MCF 10A (cell line): ENCODE measurements at regions not wholly inside any gene's neighbourhood (a gene's known extent, or its start where the extent isn't known, plus 50 kb on each side); places are given as distances from the start of the nearest gene placed in this dataset.
"Not testable (repeated sequence)": the region's sequence is repeated elsewhere in the genome, so short reads cannot be mapped to it uniquely, and the experiment has no call there.

Source experiments
- BruUV-seq: library from RNA; stranded (reverse); fragments of 400-500 nt; replicated peaks from 2 replicates; lab custom pipeline; 2021; lab: Mats Ljungman, UMichigan
- CTCF ChIA-PET: fragments of 300-600 bp; sonication (Branson Sonifier 250); formaldehyde crosslinking; extraction: SDS; loops from one replicate; lab custom pipeline; 2021; ENCODE audit warnings: antibody characterized with exemption, inconsistent platforms; lab: Yijun Ruan, JAX
- POLR2A ChIA-PET: fragments of 300-600, 350-650 bp; sonication (Branson Sonifier 250); formaldehyde crosslinking; extraction: SDS; loops from one replicate; lab custom pipeline; 2020; ENCODE audit warnings: antibody characterized with exemption, inconsistent platforms; lab: Yijun Ruan, JAX
- DNase-seq: peaks from one replicate; pipeline ENCODE4 v3.0.0-alpha.2; 2018; ENCODE audit not compliant: unreplicated experiment
- H3K27ac Mint-ChIP-seq: one replicate; pipeline ENCODE4 v1.8.0; 2022; ENCODE audit warnings: mild to moderate bottlenecking, low read depth, mixed read lengths; ENCODE audit not compliant: unreplicated experiment
- H3K27me3 Mint-ChIP-seq: one replicate; pipeline ENCODE4 v1.8.0; 2022; ENCODE audit warnings: mixed read lengths; ENCODE audit not compliant: insufficient read depth, unreplicated experiment
- H3K36me3 Mint-ChIP-seq: one replicate; pipeline ENCODE4 v1.8.0; 2022; ENCODE audit warnings: mild to moderate bottlenecking, moderate library complexity, mixed read lengths; ENCODE audit not compliant: insufficient read depth, unreplicated experiment
- H3K4me1 Mint-ChIP-seq: one replicate; pipeline ENCODE4 v1.8.0; 2022; ENCODE audit warnings: mixed read lengths; ENCODE audit not compliant: insufficient read depth, unreplicated experiment
- H3K4me3 Mint-ChIP-seq: one replicate; pipeline ENCODE4 v1.8.0; 2022; ENCODE audit warnings: mild to moderate bottlenecking, moderate library complexity, mixed read lengths; ENCODE audit not compliant: unreplicated experiment
- H3K9me3 Mint-ChIP-seq: one replicate; pipeline ENCODE4 v1.8.0; 2022; ENCODE audit warnings: mixed read lengths; ENCODE audit not compliant: unreplicated experiment
- intact Hi-C: fragments of 100-400 bp; cut with micrococcal nuclease; formaldehyde crosslinking; loops from 2 replicates; pipeline ENCODE4 v1.14.1; 2022
- TF ChIP-seq, protein P1 (sequence below): fragments of 200-600 bp; IDR thresholded peaks from one replicate; pipeline ENCODE4 v1.8.0; 2022; ENCODE audit warnings: antibody characterized with exemption, mild to moderate bottlenecking; ENCODE audit not compliant: unreplicated experiment

GRCh38 chr12:124375789-124376175 is 80.9 kb downstream of the RFLNA start:
- no peak overlapping the region for H3K27ac Mint-ChIP-seq
- no peaks in the 10 kb centered on the region for H3K9me3 Mint-ChIP-seq
- CTCF ChIA-PET = no interaction called here
- TF ChIP-seq, protein P1, sequence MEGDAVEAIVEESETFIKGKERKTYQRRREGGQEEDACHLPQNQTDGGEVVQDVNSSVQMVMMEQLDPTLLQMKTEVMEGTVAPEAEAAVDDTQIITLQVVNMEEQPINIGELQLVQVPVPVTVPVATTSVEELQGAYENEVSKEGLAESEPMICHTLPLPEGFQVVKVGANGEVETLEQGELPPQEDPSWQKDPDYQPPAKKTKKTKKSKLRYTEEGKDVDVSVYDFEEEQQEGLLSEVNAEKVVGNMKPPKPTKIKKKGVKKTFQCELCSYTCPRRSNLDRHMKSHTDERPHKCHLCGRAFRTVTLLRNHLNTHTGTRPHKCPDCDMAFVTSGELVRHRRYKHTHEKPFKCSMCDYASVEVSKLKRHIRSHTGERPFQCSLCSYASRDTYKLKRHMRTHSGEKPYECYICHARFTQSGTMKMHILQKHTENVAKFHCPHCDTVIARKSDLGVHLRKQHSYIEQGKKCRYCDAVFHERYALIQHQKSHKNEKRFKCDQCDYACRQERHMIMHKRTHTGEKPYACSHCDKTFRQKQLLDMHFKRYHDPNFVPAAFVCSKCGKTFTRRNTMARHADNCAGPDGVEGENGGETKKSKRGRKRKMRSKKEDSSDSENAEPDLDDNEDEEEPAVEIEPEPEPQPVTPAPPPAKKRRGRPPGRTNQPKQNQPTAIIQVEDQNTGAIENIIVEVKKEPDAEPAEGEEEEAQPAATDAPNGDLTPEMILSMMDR = no peak
- no peaks in the 10 kb centered on the region for H3K4me1 Mint-ChIP-seq
- no peak for DNase-seq
- no TSS peak for BruUV-seq
- POLR2A ChIA-PET = no interaction called here
- intact Hi-C loops = no loop called here
- H3K4me3 Mint-ChIP-seq = no peak overlapping the region
- H3K27me3 Mint-ChIP-seq = no peaks in the 10 kb centered on the region
- H3K36me3 Mint-ChIP-seq = peaks cover 59% of the 10 kb centered on the region

DNA sequence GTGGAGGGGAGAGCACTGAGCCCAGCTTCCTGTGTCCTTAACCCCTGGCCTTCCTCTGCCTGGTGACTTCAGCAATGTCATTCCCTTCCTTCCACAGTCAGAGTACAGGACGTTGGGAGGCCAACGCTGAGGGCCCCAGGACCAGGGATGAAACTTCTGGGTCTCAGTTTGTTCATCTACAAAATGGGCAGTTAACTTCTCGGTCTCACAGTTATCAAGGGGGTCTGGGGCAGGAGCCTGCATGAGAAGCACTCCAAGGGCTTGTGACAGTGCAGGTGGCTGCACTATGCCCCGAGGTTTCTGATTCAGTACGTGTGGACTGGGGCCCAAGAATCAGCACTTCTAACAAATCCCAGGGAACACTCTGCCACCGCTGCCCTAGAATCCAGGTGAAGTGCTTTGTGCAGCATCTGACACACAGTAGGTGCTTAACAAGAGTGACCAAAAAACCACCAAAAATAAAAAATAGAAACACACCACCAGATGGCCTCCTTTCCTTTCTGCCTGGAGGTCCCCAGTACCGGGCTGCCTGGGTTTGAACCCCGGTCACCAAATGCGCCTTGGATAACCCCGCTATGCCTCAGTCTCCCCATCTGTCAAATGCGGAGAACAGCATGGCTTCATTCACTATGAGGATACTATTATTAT is 80.4 kb downstream of the RFLNA start:
- no TSS peak for BruUV-seq
- Mint-ChIP-seq H3K4me1 (no peaks in the 10 kb centered on the region), H3K36me3 (peaks cover 59% of the 10 kb centered on the region), H3K27ac (no peak overlapping the region), H3K9me3 (no peaks in the 10 kb centered on the region), H3K27me3 (no peaks in the 10 kb centered on the region), H3K4me3 (no peak overlapping the region)
- ChIA-PET CTCF (no interaction called here), POLR2A (no interaction called here)
- no peak for DNase-seq
- intact Hi-C loops = no loop called here
- TF ChIP-seq, protein P1 = peak; percentile 23

DNA sequence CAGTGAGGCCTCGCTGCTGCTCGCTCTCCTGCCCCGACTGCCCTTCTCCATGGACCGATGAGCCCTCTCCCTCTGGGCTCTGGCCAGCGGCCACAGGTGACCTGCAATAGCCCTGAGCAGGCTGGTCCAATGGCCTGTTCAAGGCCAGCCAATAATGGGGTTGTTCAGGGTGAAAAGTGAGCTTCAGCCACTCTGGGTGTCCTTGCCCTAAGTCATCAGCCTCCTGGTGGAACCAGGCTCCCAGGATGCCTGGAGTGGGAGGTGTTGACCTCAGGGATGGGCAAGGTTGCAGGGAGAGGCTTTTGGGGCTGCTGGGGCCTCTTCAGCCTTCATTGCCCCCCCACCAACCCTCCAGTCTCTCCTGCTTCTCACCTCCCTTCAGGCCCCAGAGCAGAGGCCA is 79.7 kb downstream of the RFLNA start:
- ChIA-PET POLR2A (no interaction called here), CTCF (no interaction called here)
- H3K4me1 Mint-ChIP-seq = no peaks in the 10 kb centered on the region
- intact Hi-C loops = no loop called here
- H3K4me3 Mint-ChIP-seq = no peak overlapping the region
- no peaks in the 10 kb centered on the region for H3K27me3 Mint-ChIP-seq
- H3K36me3 Mint-ChIP-seq = peaks cover 55% of the 10 kb centered on the region
- no TSS peak for BruUV-seq
- H3K9me3 Mint-ChIP-seq = no peaks in the 10 kb centered on the region
- DNase-seq = no peak
- TF ChIP-seq, protein P1 = no peak
- H3K27ac Mint-ChIP-seq = no peak overlapping the region

DNA sequence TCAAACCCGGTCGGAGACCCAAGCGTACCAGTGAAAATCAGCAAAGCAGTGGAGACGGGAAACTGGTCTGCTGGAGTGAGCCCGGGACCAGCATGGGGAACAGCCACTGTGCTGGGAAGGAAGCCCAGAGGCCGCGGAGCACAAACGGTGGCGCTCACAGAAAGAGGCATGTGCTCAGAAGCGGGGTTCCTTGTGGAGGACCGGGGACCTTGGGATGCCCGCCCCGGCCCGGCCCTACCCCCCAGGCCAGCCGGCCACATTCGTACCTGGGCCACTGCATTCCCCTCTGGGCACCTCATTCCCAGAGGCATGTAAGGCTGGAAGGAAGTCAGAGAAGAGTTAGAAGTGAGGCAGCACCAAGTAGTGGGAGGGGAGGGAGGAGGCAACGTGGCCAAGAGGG is 79.3 kb downstream of the RFLNA start:
- no peak for DNase-seq
- no peaks in the 10 kb centered on the region for H3K9me3 Mint-ChIP-seq
- H3K36me3 Mint-ChIP-seq = peaks cover 50% of the 10 kb centered on the region
- ChIA-PET POLR2A (no interaction called here), CTCF (no interaction called here)
- no peaks in the 10 kb centered on the region for H3K27me3 Mint-ChIP-seq
- H3K4me3 Mint-ChIP-seq = no peak overlapping the region
- no peak overlapping the region for H3K27ac Mint-ChIP-seq
- intact Hi-C loops = no loop called here
- no peaks in the 10 kb centered on the region for H3K4me1 Mint-ChIP-seq
- BruUV-seq = no TSS peak
- TF ChIP-seq, protein P1 = no peak

GRCh38 chr12:124373701-124374100 is 78.8 kb downstream of the RFLNA start:
- CTCF ChIA-PET, intact Hi-C loops, H3K4me3 Mint-ChIP-seq, H3K27ac Mint-ChIP-seq, BruUV-seq, H3K27me3 Mint-ChIP-seq, DNase-seq, H3K9me3 Mint-ChIP-seq, H3K4me1 Mint-ChIP-seq, POLR2A ChIA-PET: not testable (repeated sequence)
- H3K36me3 Mint-ChIP-seq = peaks cover 48% of the 10 kb centered on the region
